Mesendoderm (in vitro differentiated cells): ENCODE measurements at regions not wholly inside any gene's neighbourhood (a gene's known extent, or its start where the extent isn't known, plus 50 kb on each side); places are given as distances from the start of the nearest gene placed in this dataset.

ENCODE experiments used
- DNase-seq: peaks from one replicate; pipeline ENCODE4 v3.0.0; 2013
- H2AK5ac ChIP-seq: 2 replicates; pipeline ENCODE4 v1.6.1; 2013; ENCODE audit warnings: low read length, inconsistent platforms
- H2BK120ac ChIP-seq: 2 replicates; pipeline ENCODE4 v1.6.1; 2013; ENCODE audit warnings: low read depth, mild to moderate bottlenecking, low read length, moderate library complexity, mixed read lengths
- H2BK15ac ChIP-seq: replicated peaks from 2 replicates; pipeline ENCODE4 v1.6.1; 2013; ENCODE audit warnings: low read depth, mild to moderate bottlenecking, moderate library complexity
- H2BK5ac ChIP-seq: 2 replicates; pipeline ENCODE4 v1.6.1; 2013; ENCODE audit warnings: low read length, inconsistent platforms
- H3K18ac ChIP-seq: 2 replicates; pipeline ENCODE4 v1.6.1; 2013; ENCODE audit warnings: mild to moderate bottlenecking, low read length, mixed read lengths
- H3K23ac ChIP-seq: one replicate; pipeline ENCODE4 v1.6.1; 2013; ENCODE audit warnings: low read length
- H3K27ac ChIP-seq: 2 replicates; pipeline ENCODE4 v1.5.1; 2013; ENCODE audit warnings: low read depth, mild to moderate bottlenecking, inconsistent platforms, low read length, moderate library complexity
- H3K27me3 ChIP-seq: 2 replicates; pipeline ENCODE4 v1.6.1; 2013; ENCODE audit warnings: low read length, control low read depth, mild to moderate bottlenecking, inconsistent platforms; ENCODE audit not compliant: insufficient read depth, poor library complexity
- H3K36me3 ChIP-seq: 2 replicates; pipeline ENCODE4 v1.6.1; 2013; ENCODE audit warnings: low read length, inconsistent platforms; ENCODE audit not compliant: control insufficient read depth, insufficient read depth
- H3K4ac ChIP-seq: one replicate; pipeline ENCODE4 v1.6.1; 2013; ENCODE audit warnings: low read depth, mild to moderate bottlenecking, low read length, moderate library complexity
- H3K4me1 ChIP-seq: 2 replicates; pipeline ENCODE4 v1.6.1; 2013; ENCODE audit warnings: low read depth, low read length, inconsistent platforms; ENCODE audit not compliant: control insufficient read depth
- H3K4me2 ChIP-seq: 2 replicates; pipeline ENCODE4 v1.6.1; 2013; ENCODE audit warnings: low read length
- H3K4me3 ChIP-seq: 2 replicates; pipeline ENCODE4 v1.5.1; 2013; ENCODE audit warnings: mild to moderate bottlenecking, low read length
- H3K56ac ChIP-seq: one replicate; pipeline ENCODE4 v1.6.1; 2013; ENCODE audit warnings: low read length
- H3K79me1 ChIP-seq: 2 replicates; pipeline ENCODE4 v1.6.1; 2013; ENCODE audit warnings: low read length, inconsistent platforms
- H3K79me2 ChIP-seq: 2 replicates; pipeline ENCODE4 v1.6.1; 2013; ENCODE audit warnings: mild to moderate bottlenecking, low read length; ENCODE audit not compliant: control insufficient read depth, insufficient read depth
- H3K9ac ChIP-seq: 2 replicates; pipeline ENCODE4 v1.6.1; 2013; ENCODE audit warnings: low read length, inconsistent platforms
- H4K5ac ChIP-seq: one replicate; pipeline ENCODE4 v1.6.1; 2013; ENCODE audit warnings: low read length
- H4K8ac ChIP-seq: one replicate; pipeline ENCODE4 v1.6.1; 2013; ENCODE audit warnings: low read depth, mild to moderate bottlenecking, control low read depth, low read length, moderate library complexity
- WGBS: extraction: QIAGEN DNeasy Blood & Tissue Kit; methylation state at CpG from one replicate; pipeline ENCODE4 v1.1.7; 2013; ENCODE audit warnings: low lambda C conversion rate, missing lambda C conversion rate; ENCODE audit not compliant: insufficient coverage; ENCODE audit errors: extremely low coverage; 5-methylcytosine and 5-hydroxymethylcytosine counted together

GRCh38 chr5:143870362-143870761, 58.4 kb downstream of the HMHB1 start:
- no peak overlapping the region for H2BK5ac ChIP-seq
- H3K79me1 ChIP-seq, result no peaks in the 10 kb centered on the region
- H4K8ac ChIP-seq, result no peak overlapping the region
- no peak overlapping the region for H3K18ac ChIP-seq
- H2BK15ac ChIP-seq, result no peak overlapping the region
- H3K36me3 ChIP-seq, result no peaks in the 10 kb centered on the region
- H3K4me1 ChIP-seq, result peaks cover 2% of the 10 kb centered on the region
- no peak overlapping the region for H3K4ac ChIP-seq
- no peak overlapping the region for H3K56ac ChIP-seq
- H3K27me3 ChIP-seq, result no peaks in the 10 kb centered on the region
- no peak overlapping the region for H4K5ac ChIP-seq
- no peak overlapping the region for H2BK120ac ChIP-seq
- no peak overlapping the region for H3K4me3 ChIP-seq
- H3K23ac ChIP-seq, result no peak overlapping the region
- no peak overlapping the region for H3K9ac ChIP-seq
- H3K27ac ChIP-seq, result no peak overlapping the region
- H3K4me2 ChIP-seq, result no peak overlapping the region
- WGBS, result no CpG with 5 or more reads among the region's 1 CpG
- no peak for DNase-seq
- no peaks in the 10 kb centered on the region for H3K79me2 ChIP-seq
- H2AK5ac ChIP-seq, result no peak overlapping the region

- Histone ChIP-seq H3K36me3 (no peaks in the 10 kb centered on the region), H3K9ac (no peak overlapping the region), H3K79me2 (no peaks in the 10 kb centered on the region), H3K4me2 (no peak overlapping the region), H3K27me3 (no peaks in the 10 kb centered on the region), H3K4me3 (no peak overlapping the region), H3K4ac (peak overlapping the region; percentile 24), H3K56ac (peak overlapping the region; percentile 62), H3K4me1 (peaks cover 2% of the 10 kb centered on the region), H2BK15ac (no peak overlapping the region), H4K8ac (no peak overlapping the region), H2BK5ac (no peak overlapping the region), H3K23ac (no peak overlapping the region), H3K79me1 (no peaks in the 10 kb centered on the region), H2BK120ac (no peak overlapping the region), H4K5ac (no peak overlapping the region), H3K27ac (peak overlapping the region; percentile 31), H2AK5ac (no peak overlapping the region), H3K18ac (no peak overlapping the region)
- WGBS, result no CpG with 5 or more reads among the region's 5 CpGs
- peak; percentile 95 for DNase-seq
These were observed 59.1 kb downstream of the HMHB1 start for GRCh38 chr5:143870871-143871632.

- Histone ChIP-seq H4K5ac (no peak overlapping the region), H4K8ac (no peak overlapping the region), H2BK15ac (no peak overlapping the region), H3K23ac (no peak overlapping the region), H3K79me1 (no peaks in the 10 kb centered on the region), H2BK5ac (no peak overlapping the region), H3K79me2 (no peaks in the 10 kb centered on the region), H3K27me3 (no peaks in the 10 kb centered on the region), H2AK5ac (no peak overlapping the region), H3K18ac (no peak overlapping the region), H3K27ac (peak overlapping the region; percentile 31), H3K4me1 (peaks cover 2% of the 10 kb centered on the region), H3K4ac (no peak overlapping the region), H3K4me2 (no peak overlapping the region), H3K36me3 (no peaks in the 10 kb centered on the region), H3K56ac (peak overlapping the region; percentile 62), H3K4me3 (no peak overlapping the region), H2BK120ac (no peak overlapping the region), H3K9ac (no peak overlapping the region)
- DNase-seq, result peak; percentile 72
- no CpG with 5 or more reads among the region's 2 CpGs for WGBS
These were observed 59.7 kb downstream of the HMHB1 start for GRCh38 chr5:143871672-143872071.

- H3K9ac ChIP-seq, result no peak overlapping the region
- H3K4me2 ChIP-seq, result no peak overlapping the region
- peaks cover 2% of the 10 kb centered on the region for H3K4me1 ChIP-seq
- no peaks in the 10 kb centered on the region for H3K79me1 ChIP-seq
- H2BK15ac ChIP-seq, result no peak overlapping the region
- H3K56ac ChIP-seq, result peak overlapping the region; percentile 40
- H4K8ac ChIP-seq, result no peak overlapping the region
- no peaks in the 10 kb centered on the region for H3K27me3 ChIP-seq
- H3K23ac ChIP-seq, result no peak overlapping the region
- H2BK120ac ChIP-seq, result peak overlapping the region; percentile 54
- H3K36me3 ChIP-seq, result no peaks in the 10 kb centered on the region
- H4K5ac ChIP-seq, result no peak overlapping the region
- no peak for DNase-seq
- no peaks in the 10 kb centered on the region for H3K79me2 ChIP-seq
- H2AK5ac ChIP-seq, result no peak overlapping the region
- no peak overlapping the region for H3K4me3 ChIP-seq
- WGBS, result no CpG with 5 or more reads among the region's 4 CpGs
- H3K4ac ChIP-seq, result no peak overlapping the region
- no peak overlapping the region for H3K27ac ChIP-seq
- H3K18ac ChIP-seq, result peak overlapping the region; percentile 60
- no peak overlapping the region for H2BK5ac ChIP-seq
These were observed 62.4 kb downstream of the HMHB1 start for GRCh38 chr5:143874312-143874711.

GRCh38 chr5:143877196-143877595, 65.2 kb downstream of the HMHB1 start:
- H3K56ac ChIP-seq, result no peak overlapping the region
- H3K4me1 ChIP-seq, result no peaks in the 10 kb centered on the region
- H3K79me2 ChIP-seq, result no peaks in the 10 kb centered on the region
- H3K79me1 ChIP-seq, result no peaks in the 10 kb centered on the region
- H3K4me2 ChIP-seq, result no peak overlapping the region
- no peaks in the 10 kb centered on the region for H3K36me3 ChIP-seq
- no peak overlapping the region for H3K4ac ChIP-seq
- H2BK5ac ChIP-seq, result no peak overlapping the region
- H3K27me3 ChIP-seq, result no peaks in the 10 kb centered on the region
- no peak overlapping the region for H2BK15ac ChIP-seq
- no peak overlapping the region for H3K23ac ChIP-seq
- no peak overlapping the region for H3K18ac ChIP-seq
- no peak overlapping the region for H4K8ac ChIP-seq
- H3K4me3 ChIP-seq, result no peak overlapping the region
- H2BK120ac ChIP-seq, result no peak overlapping the region
- no peak overlapping the region for H4K5ac ChIP-seq
- no CpG with 5 or more reads among the region's 2 CpGs for WGBS
- no peak overlapping the region for H3K27ac ChIP-seq
- no peak overlapping the region for H3K9ac ChIP-seq
- no peak for DNase-seq
- H2AK5ac ChIP-seq, result no peak overlapping the region

GRCh38 chr5:143878430-143878829, 66.5 kb downstream of the HMHB1 start:
- no peak for DNase-seq
- WGBS, result no CpG with 5 or more reads among the region's 5 CpGs
- Histone ChIP-seq H4K8ac (no peak overlapping the region), H3K4me1 (no peaks in the 10 kb centered on the region), H3K27me3 (no peaks in the 10 kb centered on the region), H2AK5ac (no peak overlapping the region), H3K9ac (no peak overlapping the region), H4K5ac (no peak overlapping the region), H3K79me1 (no peaks in the 10 kb centered on the region), H2BK5ac (no peak overlapping the region), H3K36me3 (no peaks in the 10 kb centered on the region), H2BK15ac (no peak overlapping the region), H3K27ac (no peak overlapping the region), H3K4ac (no peak overlapping the region), H3K23ac (no peak overlapping the region), H3K56ac (no peak overlapping the region), H3K18ac (no peak overlapping the region), H3K4me2 (no peak overlapping the region), H3K79me2 (no peaks in the 10 kb centered on the region), H3K4me3 (no peak overlapping the region), H2BK120ac (no peak overlapping the region)
